LHCN-M2 (cell line): ENCODE measurements at regions not wholly inside any gene's neighbourhood (a gene's known extent, or its start where the extent isn't known, plus 50 kb on each side); places are given as distances from the start of the nearest gene placed in this dataset.
"Not testable (repeated sequence)": the region's sequence is repeated elsewhere in the genome, so short reads cannot be mapped to it uniquely, and the experiment has no call there.

Experiments used
- DNase-seq: peaks from one replicate; pipeline ENCODE4 v3.0.0-alpha.2; 2012; ENCODE audit warnings: low read depth

DNA sequence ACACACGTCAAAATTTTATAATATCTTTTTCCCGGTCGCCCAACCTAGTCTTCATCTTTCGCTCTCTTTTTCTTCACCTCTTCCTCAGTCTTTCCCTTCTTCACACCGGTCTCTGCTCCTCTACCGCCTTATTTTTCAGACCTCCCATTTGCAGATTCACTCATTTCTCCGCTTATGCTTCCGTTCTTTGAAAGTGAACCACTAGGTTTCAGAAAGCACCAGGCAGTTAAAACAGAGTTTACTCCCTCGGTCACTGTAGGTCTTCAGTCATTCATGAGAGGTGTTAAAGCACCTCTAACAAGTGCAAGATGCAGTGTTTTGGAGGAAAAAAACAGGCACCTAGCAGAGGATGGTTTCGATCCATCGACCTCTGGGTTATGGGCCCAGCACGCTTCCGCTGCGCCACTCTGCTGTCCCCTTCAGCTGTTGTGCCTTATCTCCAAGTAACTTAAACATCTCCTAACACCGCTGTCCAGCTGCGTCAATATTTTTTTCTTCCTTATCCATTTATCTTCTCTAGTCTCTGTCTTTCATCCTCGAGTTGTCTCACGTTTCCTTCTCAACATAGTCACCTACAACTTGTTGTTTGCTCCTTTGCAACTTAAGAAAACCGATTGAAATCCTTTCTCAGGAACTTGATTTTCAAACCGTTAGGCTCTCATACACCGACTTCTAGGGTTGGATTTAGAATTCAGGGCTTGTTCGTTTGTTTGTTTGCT is 119.7 kb upstream of the ZNF184 start:
- peak; percentile 92 for DNase-seq

GRCh38 chr6:27591699-27592480 is 119.0 kb upstream of the ZNF184 start:
- DNase-seq, result peak; percentile 53

DNA sequence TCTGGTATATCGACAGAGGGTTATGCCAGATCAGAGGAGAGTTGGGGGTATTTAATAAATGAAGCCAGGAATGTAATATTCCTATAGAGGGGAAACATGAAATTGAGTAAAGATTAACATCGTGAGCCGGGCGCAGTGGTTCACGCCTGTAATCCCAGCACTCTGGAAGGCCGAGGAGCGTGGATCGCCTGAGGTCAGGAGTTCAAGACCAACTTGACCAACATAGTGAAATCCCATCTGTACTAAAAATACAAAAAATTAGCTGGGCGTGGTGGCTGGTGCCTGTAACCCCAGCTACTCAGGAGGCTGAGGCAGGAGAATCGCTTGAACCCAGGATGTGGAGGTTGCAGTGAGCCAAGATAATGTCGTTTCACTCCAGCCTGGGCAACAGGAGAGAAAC is 112.4 kb upstream of the ZNF184 start:
- not testable (repeated sequence) for DNase-seq

DNA sequence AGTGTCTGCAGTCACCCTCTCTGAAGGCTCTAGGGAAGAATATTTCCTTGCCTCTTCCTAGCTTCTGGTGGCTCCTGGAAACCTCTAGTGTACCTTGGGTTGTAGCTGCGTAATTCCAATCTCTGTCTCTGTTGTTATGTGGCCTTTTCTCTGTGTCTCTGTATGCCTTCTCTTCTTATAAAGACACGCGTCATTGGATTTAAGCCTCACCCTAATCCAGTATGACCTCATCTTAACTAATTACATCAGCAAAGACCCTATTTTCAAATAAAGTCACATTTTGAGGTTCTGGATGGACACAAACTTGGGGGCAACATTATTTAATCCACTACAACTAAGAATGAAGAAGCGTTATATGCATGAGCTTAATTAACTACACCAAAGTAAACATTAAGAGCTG is 111.4 kb upstream of the ZNF184 start:
- no peak for DNase-seq

DNA sequence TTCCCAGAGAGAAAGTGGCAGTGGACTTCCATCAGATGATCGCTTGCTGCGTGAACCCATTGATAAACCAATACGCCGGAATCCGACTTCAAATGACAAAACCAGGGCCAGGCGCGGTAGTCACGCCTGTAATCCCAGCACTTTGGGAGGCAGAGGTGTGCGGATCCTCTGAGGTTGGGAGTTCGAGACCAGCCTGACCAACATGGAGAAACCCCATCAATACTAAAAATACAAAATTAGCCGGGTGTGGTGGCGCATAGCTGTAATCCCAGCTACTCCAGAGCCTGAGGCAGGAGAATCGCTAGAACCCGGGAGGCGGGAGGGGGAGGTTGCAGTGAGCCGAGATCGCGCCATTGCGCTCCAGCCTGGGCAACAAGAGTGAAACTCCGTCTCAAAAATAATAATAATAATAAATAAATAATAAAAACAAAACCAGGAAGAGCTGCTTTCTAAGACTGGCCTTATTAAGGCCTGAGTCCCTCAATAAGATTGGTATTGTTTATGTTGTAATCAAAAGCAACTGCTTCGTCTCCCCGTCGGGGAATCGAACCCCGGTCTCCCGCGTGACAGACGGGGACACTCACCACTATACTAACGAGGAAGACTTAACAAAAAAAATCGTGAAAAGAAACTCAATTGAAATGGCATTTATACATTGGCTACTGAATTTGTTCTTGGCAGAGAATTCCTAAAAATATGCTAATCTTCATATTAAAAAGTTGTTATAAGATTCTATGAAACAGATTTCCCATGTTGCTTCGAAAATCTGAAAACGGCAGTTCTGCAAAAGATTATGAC is 110.2 kb upstream of the ZNF184 start:
- DNase-seq, result peak; percentile 67

- no peak for DNase-seq
These were observed 107.1 kb upstream of the ZNF184 start for GRCh38 chr6:27579973-27580372.

GRCh38 chr6:27577922-27578321 is 105.0 kb upstream of the ZNF184 start:
- no peak for DNase-seq

DNA sequence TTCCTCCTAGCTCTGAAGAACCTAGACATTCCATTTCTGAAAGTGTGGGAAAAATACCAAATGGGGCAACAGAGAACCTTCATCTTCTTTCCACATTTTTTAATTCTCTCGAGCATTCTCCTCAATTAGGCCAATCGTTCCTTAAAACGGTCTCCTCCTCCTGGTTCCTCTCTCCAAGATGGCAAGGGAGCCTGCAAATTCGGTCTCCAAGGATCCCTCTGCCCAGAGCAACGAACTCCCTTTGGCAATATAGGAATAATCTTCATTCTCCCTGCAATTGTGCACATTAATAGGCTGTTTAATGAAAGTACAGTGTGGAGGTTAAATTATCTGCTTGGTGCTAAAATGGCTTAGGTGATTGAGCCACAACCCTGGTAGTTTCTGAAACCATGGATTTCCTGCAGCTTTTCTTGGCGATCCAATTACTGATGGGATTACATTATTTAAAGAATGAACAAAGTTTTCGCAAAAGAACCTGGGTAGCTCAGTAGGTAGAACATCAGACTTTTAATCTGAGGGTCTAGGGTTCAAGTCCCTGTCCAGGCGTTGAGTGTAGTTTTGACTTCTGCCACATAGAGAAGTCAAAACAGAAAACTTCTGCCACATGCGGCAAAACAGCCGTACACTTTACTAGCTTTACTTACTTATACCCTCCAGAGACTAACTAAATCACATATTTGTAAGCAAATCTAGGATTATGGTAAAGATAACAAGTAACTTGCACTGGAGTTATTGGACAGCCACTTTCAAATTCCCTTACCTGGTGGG is 102.9 kb upstream of the ZNF184 start:
- peak; percentile 58 for DNase-seq

DNA sequence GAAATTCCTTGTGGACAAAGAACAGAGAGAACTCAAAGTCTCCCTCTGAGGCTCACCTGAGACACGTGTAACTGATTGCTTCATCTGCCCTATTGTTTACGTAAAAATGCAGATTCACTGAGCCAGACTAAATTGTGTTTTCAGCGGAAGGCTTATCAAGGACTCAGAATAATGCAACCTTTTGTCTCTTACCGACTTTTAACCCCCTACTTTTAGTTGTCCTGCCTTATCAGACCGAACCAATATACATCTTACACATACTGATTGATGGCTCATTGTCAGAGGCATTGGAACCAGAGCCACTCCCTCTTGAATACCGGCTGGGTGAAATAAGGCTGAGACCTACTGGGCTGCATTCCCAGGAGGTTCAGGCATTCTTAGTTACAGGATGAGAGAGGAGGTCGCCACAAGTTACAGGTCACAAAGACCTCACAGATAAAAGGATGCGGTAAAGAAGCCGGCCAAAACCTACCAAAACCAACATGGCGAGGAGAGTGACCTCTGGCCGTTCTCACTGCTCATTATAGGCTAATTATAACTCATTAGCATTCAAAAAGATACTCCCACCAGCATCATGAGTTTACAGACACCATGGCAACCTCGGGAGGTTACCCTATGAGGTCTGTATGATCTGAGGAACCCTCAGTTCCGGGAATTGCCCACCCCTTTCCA is 95.5 kb upstream of the ZNF184 start:
- DNase-seq, result no peak

DNA sequence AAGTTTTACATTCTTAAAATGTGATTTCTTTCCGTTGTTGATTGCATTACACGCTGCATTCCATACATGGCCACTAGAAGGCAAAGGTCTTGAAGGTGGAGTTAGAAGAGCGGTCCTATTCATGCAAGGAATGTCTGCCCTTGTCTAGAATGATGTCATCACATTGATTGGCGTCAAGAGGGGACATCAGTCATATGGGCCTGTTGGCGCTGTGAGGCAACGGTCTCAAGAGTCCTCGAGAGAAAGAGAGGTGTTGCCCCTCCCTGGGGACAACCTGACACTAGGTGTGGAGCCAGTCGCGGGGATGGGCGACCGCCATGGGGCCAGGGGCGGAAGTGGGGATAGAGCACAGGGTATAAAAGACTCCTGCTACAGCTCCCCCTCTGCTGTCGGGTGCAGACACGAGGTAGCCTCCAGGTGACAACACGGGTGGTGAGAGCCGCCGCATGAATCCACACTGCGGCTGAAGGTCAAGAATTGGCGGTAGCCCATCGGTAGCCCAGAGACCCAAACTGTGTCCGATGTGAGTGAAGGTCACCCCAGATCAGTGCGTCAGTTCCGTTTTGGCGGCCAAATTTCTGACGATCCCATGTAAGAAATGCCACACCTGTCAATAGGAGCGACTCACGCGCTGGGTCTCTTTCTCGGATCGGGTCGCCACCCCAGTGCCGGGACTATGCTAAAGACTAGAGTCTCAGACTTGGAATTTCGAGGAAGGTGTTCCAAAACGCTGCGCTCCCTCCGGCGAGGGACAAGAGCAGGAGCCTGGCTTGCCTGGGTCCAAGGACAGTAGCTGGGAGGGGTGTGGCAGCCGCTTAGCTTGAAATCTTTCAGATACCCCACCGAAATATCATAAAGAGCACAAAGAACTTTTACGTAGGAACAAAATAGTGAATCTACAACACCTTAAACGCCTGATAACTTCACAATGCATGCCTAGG is 93.2 kb upstream of the ZNF184 start:
- no peak for DNase-seq

DNA sequence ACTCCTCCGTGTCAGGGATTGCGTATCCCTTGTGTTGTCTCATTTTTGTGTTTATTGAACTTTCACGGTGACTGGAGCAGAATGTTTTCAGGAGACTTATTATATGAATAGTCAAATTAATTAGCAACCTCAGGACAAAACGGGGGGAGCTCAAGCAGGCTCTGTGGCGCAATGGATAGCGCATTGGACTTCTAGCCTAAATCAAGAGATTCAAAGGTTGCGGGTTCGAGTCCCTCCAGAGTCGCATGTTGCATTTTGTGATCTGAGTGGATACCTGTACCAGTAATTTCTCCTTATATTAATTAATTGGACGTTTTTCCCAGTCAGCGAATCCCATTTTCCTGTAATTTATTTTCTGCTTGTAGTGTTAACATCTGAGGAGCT is 89.1 kb upstream of the ZNF184 start:
- DNase-seq, result peak; percentile 31

DNA sequence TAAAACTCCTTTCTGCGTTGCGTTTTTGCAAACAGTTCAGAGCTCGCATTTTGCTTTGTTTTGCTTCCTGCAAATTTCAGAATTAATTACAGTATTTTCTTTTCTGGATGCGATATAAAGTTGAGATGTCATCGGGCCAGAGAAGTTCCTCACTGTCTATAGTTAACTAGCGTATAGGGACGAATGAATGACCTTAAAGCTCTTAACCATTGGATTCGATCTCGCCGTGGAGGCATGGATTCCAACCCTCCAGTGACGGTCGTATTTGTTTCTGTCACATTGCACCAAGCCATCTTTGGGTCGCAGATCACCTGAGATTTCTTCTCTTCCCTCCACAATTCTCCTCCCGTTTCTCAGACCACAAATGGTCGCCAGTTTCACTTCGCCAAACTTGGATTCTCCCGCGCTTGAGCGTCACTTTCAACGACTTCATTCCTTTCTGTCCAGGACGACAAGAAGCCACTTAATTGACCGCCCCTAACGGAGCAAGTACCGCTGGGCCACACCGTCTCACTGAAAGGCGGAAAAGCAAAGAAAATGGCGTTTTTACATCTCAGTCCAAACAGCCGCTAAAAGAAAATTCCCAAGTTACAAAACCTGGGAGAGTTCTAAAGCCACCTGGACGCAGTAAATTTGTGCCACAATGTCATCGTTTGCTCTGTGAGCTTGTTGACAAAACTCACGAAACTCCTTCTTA is 85.3 kb upstream of the ZNF184 start:
- DNase-seq, result no peak

DNA sequence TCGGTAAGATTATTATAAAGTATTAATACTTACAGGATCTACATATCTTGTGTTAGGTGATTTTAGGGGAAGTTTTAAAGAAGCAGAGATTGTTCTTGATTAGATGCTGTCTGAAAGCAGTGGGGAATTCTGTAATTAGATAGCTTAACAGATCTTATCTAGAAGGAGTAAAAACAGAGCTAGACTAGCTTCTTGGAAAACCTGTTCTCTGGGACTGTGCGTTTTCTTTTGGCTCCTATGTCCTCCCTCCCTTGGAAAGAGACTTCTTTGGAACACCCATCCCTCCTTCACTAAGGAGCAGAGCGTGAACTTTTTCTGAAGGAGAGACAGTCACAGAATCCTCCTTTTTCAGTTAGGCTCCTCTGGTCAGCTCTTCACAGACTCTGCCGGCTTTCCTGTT is 83.5 kb upstream of the ZNF184 start:
- no peak for DNase-seq

GRCh38 chr6:27553123-27553904 is 80.4 kb upstream of the ZNF184 start:
- DNase-seq, result peak; percentile 72

DNA sequence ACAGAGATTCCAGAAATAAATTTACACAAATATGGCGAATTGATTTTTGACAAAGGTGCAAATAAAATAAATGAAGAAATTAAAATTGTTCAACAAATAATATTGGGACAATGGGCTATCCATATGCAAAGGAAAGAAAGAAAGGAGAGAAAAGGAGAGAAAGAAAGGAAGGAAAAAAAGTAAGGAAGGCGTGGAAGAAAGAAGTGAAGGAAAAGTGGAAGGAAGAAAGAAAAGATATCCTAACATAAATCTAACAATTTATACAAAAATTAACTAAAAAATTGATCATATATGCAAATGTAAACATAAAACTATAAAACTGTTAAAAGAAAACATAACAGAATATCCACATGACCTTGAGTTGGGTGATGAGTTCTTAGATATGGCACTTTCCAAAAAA is 78.7 kb upstream of the ZNF184 start:
- DNase-seq, result no peak

DNA sequence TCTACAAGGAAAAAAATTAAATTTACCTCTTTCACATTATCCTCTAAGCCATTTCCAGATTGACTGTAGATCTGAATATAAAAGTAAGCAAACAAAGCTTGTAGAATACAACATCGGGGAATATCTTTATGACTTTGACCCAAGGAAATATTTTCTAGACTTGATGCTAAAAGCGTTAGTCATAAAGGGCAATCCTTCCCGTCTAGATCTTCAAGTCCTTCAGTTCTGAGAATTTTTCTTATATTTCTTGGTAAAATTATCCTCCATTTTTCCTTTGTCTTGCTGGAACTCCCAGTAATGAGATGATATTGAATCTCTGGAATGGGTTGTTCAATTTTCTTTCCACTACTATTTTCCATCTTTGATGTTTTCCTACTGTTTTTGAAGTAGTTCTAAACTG is 77.8 kb upstream of the ZNF184 start:
- no peak for DNase-seq

GRCh38 chr6:27549241-27549598 is 76.3 kb upstream of the ZNF184 start:
- DNase-seq, result not testable (repeated sequence)
